Ishikawa (cell line): ENCODE measurements at regions not wholly inside any gene's neighbourhood (a gene's known extent, or its start where the extent isn't known, plus 50 kb on each side); places are given as distances from the start of the nearest gene placed in this dataset.

Source experiments
- CEBPB ChIP-seq: IDR thresholded peaks from 2 replicates; pipeline ENCODE4 v1.6.1; 2012
- EGR1 ChIP-seq: IDR thresholded peaks from 2 replicates; pipeline ENCODE4 v1.6.1; 2012
- RAD21 ChIP-seq: IDR thresholded peaks from 2 replicates; pipeline ENCODE4 v1.6.1; 2012; ENCODE audit warnings: low read depth
- REST ChIP-seq: IDR thresholded peaks from 2 replicates; pipeline ENCODE4 v1.6.1; 2012; ENCODE audit warnings: low read depth, mild to moderate bottlenecking
- TAF1 ChIP-seq: IDR thresholded peaks from 2 replicates; pipeline ENCODE4 v1.6.1; 2012; ENCODE audit warnings: low read depth, mild to moderate bottlenecking
- YY1 ChIP-seq: IDR thresholded peaks from 2 replicates; pipeline ENCODE4 v1.6.1; 2012; ENCODE audit warnings: low read depth

- TF ChIP-seq EGR1 (no peak), YY1 (no peak), CEBPB (no peak), TAF1 (no peak), REST (no peak), RAD21 (no peak)
Observed at GRCh38 chr10:31586723-31587638, 268.0 kb downstream of the ZEB1 start.
